A549 (cell line): ENCODE measurements at regions not wholly inside any gene's neighbourhood (a gene's known extent, or its start where the extent isn't known, plus 50 kb on each side); places are given as distances from the start of the nearest gene placed in this dataset.

ENCODE experiments used
- CBX8 ChIP-seq: fragments of 200-600 bp; sonication (generic); IDR thresholded peaks from 2 replicates; pipeline ENCODE4 v1.6.1; 2016
- POLR2A ChIP-seq: IDR thresholded peaks from 2 replicates; pipeline ENCODE4 v1.6.1; 2012; ENCODE audit warnings: mild to moderate bottlenecking, low read length
- TFCP2L1 ChIP-seq: fragments of 250-450 bp; sonication (Bioruptor Pico); IDR thresholded peaks from 2 replicates; pipeline ENCODE4 v1.5.0; 2021; ENCODE audit warnings: mild to moderate bottlenecking
- TF ChIP-seq, protein P1 (sequence below): fragments of >200 bp; sonication (Bioruptor Twin); formaldehyde crosslinking; IDR thresholded peaks from 3 replicates; pipeline ENCODE4 v1.5.1; 2016

DNA sequence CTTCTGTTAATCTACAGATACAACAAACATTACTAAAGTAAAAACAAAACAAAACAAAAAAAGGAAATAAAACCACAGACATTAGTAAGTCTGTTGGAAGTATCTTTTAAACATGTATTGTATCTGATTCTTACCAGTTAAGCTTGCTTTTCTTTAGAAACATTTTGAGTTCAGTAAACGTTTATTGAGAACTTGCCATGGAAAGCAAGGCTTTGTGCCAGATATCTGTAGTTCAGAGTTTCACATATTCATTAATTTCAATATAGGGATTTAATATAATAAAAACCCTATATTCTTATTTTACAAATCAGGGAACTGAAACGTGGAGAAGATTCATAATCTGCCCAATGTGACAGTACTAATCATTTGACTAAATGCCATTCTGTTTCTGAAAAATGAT lies 1101.0 kb upstream of the GYPC start:
- TF ChIP-seq TFCP2L1 (CRISPR knock-in tag), result no peak
- TF ChIP-seq POLR2A, result no peak
- no peak for TF ChIP-seq CBX8
- TF ChIP-seq, protein P1, sequence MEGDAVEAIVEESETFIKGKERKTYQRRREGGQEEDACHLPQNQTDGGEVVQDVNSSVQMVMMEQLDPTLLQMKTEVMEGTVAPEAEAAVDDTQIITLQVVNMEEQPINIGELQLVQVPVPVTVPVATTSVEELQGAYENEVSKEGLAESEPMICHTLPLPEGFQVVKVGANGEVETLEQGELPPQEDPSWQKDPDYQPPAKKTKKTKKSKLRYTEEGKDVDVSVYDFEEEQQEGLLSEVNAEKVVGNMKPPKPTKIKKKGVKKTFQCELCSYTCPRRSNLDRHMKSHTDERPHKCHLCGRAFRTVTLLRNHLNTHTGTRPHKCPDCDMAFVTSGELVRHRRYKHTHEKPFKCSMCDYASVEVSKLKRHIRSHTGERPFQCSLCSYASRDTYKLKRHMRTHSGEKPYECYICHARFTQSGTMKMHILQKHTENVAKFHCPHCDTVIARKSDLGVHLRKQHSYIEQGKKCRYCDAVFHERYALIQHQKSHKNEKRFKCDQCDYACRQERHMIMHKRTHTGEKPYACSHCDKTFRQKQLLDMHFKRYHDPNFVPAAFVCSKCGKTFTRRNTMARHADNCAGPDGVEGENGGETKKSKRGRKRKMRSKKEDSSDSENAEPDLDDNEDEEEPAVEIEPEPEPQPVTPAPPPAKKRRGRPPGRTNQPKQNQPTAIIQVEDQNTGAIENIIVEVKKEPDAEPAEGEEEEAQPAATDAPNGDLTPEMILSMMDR, result no peak
